T-helper 1 cell treated with Interleukin-12 subunit alpha and Interleukin-12 subunit beta and Interleukin-4 antibody, amounts not matched to agents 30 μg/mL and 1 μg/mL, for 36 hours (primary cell): ENCODE measurements at regions not wholly inside any gene's neighbourhood (a gene's known extent, or its start where the extent isn't known, plus 50 kb on each side); places are given as distances from the start of the nearest gene placed in this dataset.
"Not testable (repeated sequence)": the region's sequence is repeated elsewhere in the genome, so short reads cannot be mapped to it uniquely, and the experiment has no call there.

Experiments
- H3K27ac Mint-ChIP-seq: one replicate; pipeline ENCODE4 v1.8.0; 2021; ENCODE audit warnings: mild to moderate bottlenecking, mixed read lengths
- H3K27me3 Mint-ChIP-seq: one replicate; pipeline ENCODE4 v1.8.0; 2021; ENCODE audit warnings: low read depth, mixed read lengths
- H3K36me3 Mint-ChIP-seq: one replicate; pipeline ENCODE4 v1.8.0; 2021; ENCODE audit warnings: low read depth, mixed read lengths
- H3K4me1 Mint-ChIP-seq: one replicate; pipeline ENCODE4 v1.8.0; 2021; ENCODE audit warnings: low read depth, mixed read lengths
- H3K4me3 Mint-ChIP-seq: one replicate; pipeline ENCODE4 v1.8.0; 2021; ENCODE audit warnings: mild to moderate bottlenecking, moderate library complexity, mixed read lengths
- H3K9me3 Mint-ChIP-seq: one replicate; pipeline ENCODE4 v1.8.0; 2021; ENCODE audit warnings: mixed read lengths

GRCh38 chr20:53764415-53764800, 170.8 kb upstream of the ZNF217 start:
- H3K27me3 Mint-ChIP-seq, result no peaks in the 10 kb centered on the region
- no peaks in the 10 kb centered on the region for H3K36me3 Mint-ChIP-seq
- H3K4me1 Mint-ChIP-seq, result peaks cover 12% of the 10 kb centered on the region
- H3K4me3 Mint-ChIP-seq, result no peak overlapping the region
- no peak overlapping the region for H3K27ac Mint-ChIP-seq
- H3K9me3 Mint-ChIP-seq, result no peaks in the 10 kb centered on the region

GRCh38 chr20:53763707-53764414, 170.2 kb upstream of the ZNF217 start:
- Mint-ChIP-seq H3K36me3 (no peaks in the 10 kb centered on the region), H3K27me3 (no peaks in the 10 kb centered on the region), H3K9me3 (no peaks in the 10 kb centered on the region), H3K4me3 (no peak overlapping the region), H3K27ac (no peak overlapping the region), H3K4me1 (peaks cover 13% of the 10 kb centered on the region)

- H3K9me3 Mint-ChIP-seq, H3K4me1 Mint-ChIP-seq, H3K27me3 Mint-ChIP-seq, H3K36me3 Mint-ChIP-seq, H3K27ac Mint-ChIP-seq, H3K4me3 Mint-ChIP-seq: not testable (repeated sequence)
Observed at GRCh38 chr20:53762423-53762798, 168.8 kb upstream of the ZNF217 start.

GRCh38 chr20:53760025-53760441, 166.4 kb upstream of the ZNF217 start:
- Mint-ChIP-seq H3K27me3 (no peaks in the 10 kb centered on the region), H3K4me3 (no peak overlapping the region), H3K36me3 (no peaks in the 10 kb centered on the region), H3K27ac (no peak overlapping the region), H3K9me3 (no peaks in the 10 kb centered on the region), H3K4me1 (peaks cover 10% of the 10 kb centered on the region)

- Mint-ChIP-seq H3K4me1 (peaks cover 34% of the 10 kb centered on the region), H3K36me3 (no peaks in the 10 kb centered on the region), H3K27ac (no peak overlapping the region), H3K4me3 (no peak overlapping the region), H3K9me3 (no peaks in the 10 kb centered on the region), H3K27me3 (no peaks in the 10 kb centered on the region)
Observed at GRCh38 chr20:53757472-53757913, 163.9 kb upstream of the ZNF217 start.

- no peaks in the 10 kb centered on the region for H3K9me3 Mint-ChIP-seq
- no peak overlapping the region for H3K4me3 Mint-ChIP-seq
- no peaks in the 10 kb centered on the region for H3K27me3 Mint-ChIP-seq
- H3K36me3 Mint-ChIP-seq, result no peaks in the 10 kb centered on the region
- no peak overlapping the region for H3K27ac Mint-ChIP-seq
- peaks cover 46% of the 10 kb centered on the region for H3K4me1 Mint-ChIP-seq
Observed at GRCh38 chr20:53755733-53756531, 162.3 kb upstream of the ZNF217 start.

- peak overlapping the region; percentile 93 for H3K27ac Mint-ChIP-seq
- no peaks in the 10 kb centered on the region for H3K27me3 Mint-ChIP-seq
- no peaks in the 10 kb centered on the region for H3K36me3 Mint-ChIP-seq
- H3K4me1 Mint-ChIP-seq, result peaks cover 59% of the 10 kb centered on the region
- H3K4me3 Mint-ChIP-seq, result peak overlapping the region; percentile 72
- no peaks in the 10 kb centered on the region for H3K9me3 Mint-ChIP-seq
Observed at GRCh38 chr20:53753880-53754459, 160.3 kb upstream of the ZNF217 start.

- Mint-ChIP-seq H3K27ac (peak overlapping the region; percentile 93), H3K9me3 (no peaks in the 10 kb centered on the region), H3K27me3 (no peaks in the 10 kb centered on the region), H3K4me3 (peak overlapping the region; percentile 31), H3K4me1 (peaks cover 62% of the 10 kb centered on the region), H3K36me3 (no peaks in the 10 kb centered on the region)
Observed at GRCh38 chr20:53752971-53753879, 159.6 kb upstream of the ZNF217 start.

- Mint-ChIP-seq H3K36me3 (no peaks in the 10 kb centered on the region), H3K27ac (peak overlapping the region; percentile 93), H3K9me3 (no peaks in the 10 kb centered on the region), H3K4me1 (peaks cover 64% of the 10 kb centered on the region), H3K4me3 (peak overlapping the region; percentile 66), H3K27me3 (no peaks in the 10 kb centered on the region)
Observed at GRCh38 chr20:53752583-53752970, 158.9 kb upstream of the ZNF217 start.

- Mint-ChIP-seq H3K27me3 (no peaks in the 10 kb centered on the region), H3K27ac (peak overlapping the region; percentile 93), H3K4me1 (peaks cover 64% of the 10 kb centered on the region), H3K4me3 (peak overlapping the region; percentile 66), H3K9me3 (no peaks in the 10 kb centered on the region), H3K36me3 (no peaks in the 10 kb centered on the region)
Observed at GRCh38 chr20:53751620-53752318, 158.1 kb upstream of the ZNF217 start.

- Mint-ChIP-seq H3K27ac (peak overlapping the region; percentile 93), H3K9me3 (no peaks in the 10 kb centered on the region), H3K27me3 (no peaks in the 10 kb centered on the region), H3K36me3 (no peaks in the 10 kb centered on the region), H3K4me1 (peaks cover 59% of the 10 kb centered on the region), H3K4me3 (peak overlapping the region; percentile 43)
Observed at GRCh38 chr20:53750827-53751619, 157.4 kb upstream of the ZNF217 start.

GRCh38 chr20:53749499-53749898, 155.9 kb upstream of the ZNF217 start:
- Mint-ChIP-seq H3K27ac (peak overlapping the region; percentile 67), H3K27me3 (no peaks in the 10 kb centered on the region), H3K4me3 (no peak overlapping the region), H3K9me3 (no peaks in the 10 kb centered on the region), H3K36me3 (no peaks in the 10 kb centered on the region), H3K4me1 (peaks cover 53% of the 10 kb centered on the region)

GRCh38 chr20:53748821-53749421, 155.3 kb upstream of the ZNF217 start:
- Mint-ChIP-seq H3K27me3 (no peaks in the 10 kb centered on the region), H3K36me3 (no peaks in the 10 kb centered on the region), H3K4me1 (peaks cover 47% of the 10 kb centered on the region), H3K4me3 (peak overlapping the region; percentile 2), H3K27ac (peak overlapping the region; percentile 67), H3K9me3 (no peaks in the 10 kb centered on the region)
